Esophagus (tissue), 2 donors: ENCODE measurements at regions not wholly inside any gene's neighbourhood (a gene's known extent, or its start where the extent isn't known, plus 50 kb on each side); places are given as distances from the start of the nearest gene placed in this dataset.

Source experiments
- H3K27ac ChIP-seq, 2 donors: one replicate each; pipeline ENCODE4 v1.5.1; 2013; ENCODE audit warnings: low read depth in 2 of 2, mild to moderate bottlenecking in 2 of 2, inconsistent platforms in 1 of 2, low read length in 1 of 2, moderate library complexity in 1 of 2
- H3K27me3 ChIP-seq, 2 donors: one replicate each; pipeline ENCODE4 v1.6.1; 2013; ENCODE audit warnings: low read length in 2 of 2, control low read depth in 1 of 2, mild to moderate bottlenecking in 1 of 2; ENCODE audit not compliant: insufficient read depth in 2 of 2, control insufficient read depth in 1 of 2
- H3K36me3 ChIP-seq, 2 donors: one replicate each; pipeline ENCODE4 v1.6.1; 2013; ENCODE audit warnings: low read length in 1 of 2; ENCODE audit not compliant: control insufficient read depth in 2 of 2, insufficient read depth in 2 of 2
- H3K4me1 ChIP-seq, 2 donors: one replicate each; pipeline ENCODE4 v1.6.1; 2013; ENCODE audit warnings: low read length in 1 of 2; ENCODE audit not compliant: control insufficient read depth in 2 of 2, insufficient read depth in 2 of 2
- H3K4me3 ChIP-seq, 2 donors: one replicate each; pipeline ENCODE4 v1.5.1; 2013; ENCODE audit warnings: low read length in 2 of 2, mild to moderate bottlenecking in 2 of 2, low read depth in 1 of 2, moderate library complexity in 1 of 2
- H3K9me3 ChIP-seq, 2 donors: one replicate each; pipeline ENCODE4 v1.6.1; 2013; ENCODE audit warnings: mild to moderate bottlenecking in 2 of 2, low read depth in 1 of 2, low read length in 1 of 2, moderate library complexity in 1 of 2; ENCODE audit not compliant: control insufficient read depth in 2 of 2, insufficient read depth in 1 of 2
- WGBS, 2 donors: extraction: QIAGEN DNeasy Blood & Tissue Kit; methylation state at CpG; one replicate each; pipeline ENCODE4 v1.1.7; 2013; 5-methylcytosine and 5-hydroxymethylcytosine counted together
- donor health status: healthy with polysubstance abuse.
- donor health status: Bipolar disorder and iron deficiency.

- Histone ChIP-seq H3K9me3 (no peaks in the 10 kb centered on the region), H3K27ac (no peak overlapping the region), H3K4me1 (peaks cover 0 to 4% of the 10 kb centered on the region in 2 donors), H3K4me3 (peak overlapping the region in 1 of 2 donors; percentile 1), H3K27me3 (no peaks in the 10 kb centered on the region), H3K36me3 (no peaks in the 10 kb centered on the region)
- WGBS, 2 donors: 80% methylated on average over 12 to 15 of the region's 15 CpGs
These were observed 326.8 kb upstream of the RTL1 start for GRCh38 chr14:101230161-101230850.

- H3K4me1 ChIP-seq: peaks cover 0 to 3% of the 10 kb centered on the region in 2 donors
- H3K36me3 ChIP-seq: no peaks in the 10 kb centered on the region
- H3K27me3 ChIP-seq: no peaks in the 10 kb centered on the region
- H3K9me3 ChIP-seq: no peaks in the 10 kb centered on the region
- H3K4me3 ChIP-seq: no peak overlapping the region
- H3K27ac ChIP-seq: no peak overlapping the region
- WGBS, 2 donors: 75 to 79% methylated on average over 5 of the region's 5 CpGs
These were observed 327.5 kb upstream of the RTL1 start for GRCh38 chr14:101230851-101231550.

- Histone ChIP-seq H3K36me3 (no peaks in the 10 kb centered on the region), H3K27ac (no peak overlapping the region), H3K9me3 (no peaks in the 10 kb centered on the region), H3K4me1 (peaks cover 0 to 2% of the 10 kb centered on the region in 2 donors), H3K27me3 (no peaks in the 10 kb centered on the region), H3K4me3 (no peak overlapping the region)
- WGBS, 2 donors: 81 to 82% methylated on average over 4 of the region's 4 CpGs
These were observed 328.3 kb upstream of the RTL1 start for GRCh38 chr14:101231828-101232227.

- no peak overlapping the region for H3K4me3 ChIP-seq
- no peaks in the 10 kb centered on the region for H3K36me3 ChIP-seq
- 55 to 64% methylated on average over 21 of the region's 21 CpGs for WGBS, 2 donors
These were observed 328.8 kb upstream of the DIO3 start for GRCh38 chr14:101232340-101233020.

GRCh38 chr14:101233021-101233366 is 328.3 kb upstream of the DIO3 start:
- WGBS, 2 donors: 35 to 49% methylated on average over 15 of the region's 15 CpGs
- Histone ChIP-seq H3K4me1 (peaks cover 0 to 2% of the 10 kb centered on the region in 2 donors), H3K27me3 (no peaks in the 10 kb centered on the region), H3K9me3 (no peaks in the 10 kb centered on the region), H3K27ac (no peak overlapping the region), H3K4me3 (no peak overlapping the region), H3K36me3 (no peaks in the 10 kb centered on the region)

More at GRCh38 chr14:101232340-101233020, 328.8 kb upstream of the DIO3 start:
- Histone ChIP-seq H3K9me3 (no peaks in the 10 kb centered on the region), H3K27ac (no peak overlapping the region), H3K4me1 (peaks cover 0 to 2% of the 10 kb centered on the region in 2 donors), H3K27me3 (no peaks in the 10 kb centered on the region)

- Histone ChIP-seq H3K27ac (no peak overlapping the region), H3K4me3 (no peak overlapping the region), H3K36me3 (no peaks in the 10 kb centered on the region), H3K9me3 (no peaks in the 10 kb centered on the region), H3K27me3 (no peaks in the 10 kb centered on the region), H3K4me1 (peaks cover 0 to 2% of the 10 kb centered on the region in 2 donors)
- WGBS, 2 donors: 67 to 71% methylated on average over 12 of the region's 12 CpGs
These were observed 327.9 kb upstream of the DIO3 start for GRCh38 chr14:101233391-101233790.

- H3K4me3 ChIP-seq: no peak overlapping the region
These were observed 327.5 kb upstream of the DIO3 start for GRCh38 chr14:101233808-101234207.

GRCh38 chr14:101234244-101234937 is 326.9 kb upstream of the DIO3 start:
- Histone ChIP-seq H3K27me3 (no peaks in the 10 kb centered on the region), H3K27ac (no peak overlapping the region), H3K9me3 (no peaks in the 10 kb centered on the region), H3K4me3 (no peak overlapping the region), H3K4me1 (peaks cover 0 to 2% of the 10 kb centered on the region in 2 donors), H3K36me3 (no peaks in the 10 kb centered on the region)
- 72 to 75% methylated on average over 23 of the region's 23 CpGs for WGBS, 2 donors

More at GRCh38 chr14:101233808-101234207, 327.5 kb upstream of the DIO3 start:
- no peaks in the 10 kb centered on the region for H3K36me3 ChIP-seq
- peaks cover 0 to 2% of the 10 kb centered on the region in 2 donors for H3K4me1 ChIP-seq
- 74 to 76% methylated on average over 7 of the region's 7 CpGs for WGBS, 2 donors
- H3K9me3 ChIP-seq: no peaks in the 10 kb centered on the region
- H3K27me3 ChIP-seq: no peaks in the 10 kb centered on the region
- no peak overlapping the region for H3K27ac ChIP-seq

- Histone ChIP-seq H3K9me3 (no peaks in the 10 kb centered on the region), H3K36me3 (no peaks in the 10 kb centered on the region), H3K4me1 (peaks cover 0 to 2% of the 10 kb centered on the region in 2 donors), H3K27me3 (no peaks in the 10 kb centered on the region), H3K4me3 (no peak overlapping the region), H3K27ac (no peak overlapping the region)
- 78 to 79% methylated on average over 12 of the region's 12 CpGs for WGBS, 2 donors
These were observed 326.3 kb upstream of the DIO3 start for GRCh38 chr14:101234999-101235334.
